ENCODE measurements at regions not wholly inside any gene's neighbourhood (a gene's known extent, or its start where the extent isn't known, plus 50 kb on each side); places are given as distances from the start of the nearest gene placed in this dataset.
"Not testable (repeated sequence)": the region's sequence is repeated elsewhere in the genome, so short reads cannot be mapped to it uniquely, and the experiment has no call there.

DNA sequence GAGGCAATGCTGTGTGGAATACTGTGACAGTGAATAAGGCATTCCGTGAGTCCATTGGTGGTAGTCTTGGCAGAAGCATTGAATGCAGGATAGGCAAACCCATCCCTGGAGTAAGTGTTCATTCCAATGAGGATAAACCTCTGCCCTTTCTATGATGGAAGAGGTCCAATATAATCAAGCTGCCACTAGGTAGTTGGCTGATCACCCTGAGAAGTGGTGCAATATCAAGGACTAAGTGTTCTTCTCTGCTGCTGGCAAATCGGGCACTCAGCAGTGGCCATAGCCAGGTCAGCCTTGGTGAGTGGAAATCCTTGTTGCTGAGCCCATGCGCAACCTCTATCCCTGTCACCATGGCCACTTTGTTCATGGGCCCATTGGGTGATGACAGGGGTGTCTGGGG lies 70.1 kb downstream of the FBXO4 start:
- DNase-seq: no peak

DNA sequence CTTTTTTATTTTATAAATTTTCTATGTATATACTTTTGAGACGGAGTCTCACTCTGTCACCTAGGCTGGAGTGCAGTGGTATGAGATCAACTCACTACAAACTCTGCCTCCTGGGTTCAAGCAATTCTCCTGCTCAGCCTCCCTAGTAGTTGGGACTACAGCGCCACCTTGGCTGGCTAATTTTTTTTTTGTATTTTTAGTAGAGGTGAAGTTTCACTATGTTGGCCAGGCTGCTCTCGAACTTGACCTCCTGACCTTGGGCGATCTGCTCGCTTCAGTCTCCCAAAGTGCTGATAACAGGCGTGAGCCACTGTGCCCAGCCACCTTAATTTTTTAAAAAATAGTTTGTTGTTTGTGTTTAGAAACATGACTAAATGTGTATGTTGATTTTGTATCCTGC lies 76.6 kb downstream of the FBXO4 start:
- no peak for DNase-seq

DNA sequence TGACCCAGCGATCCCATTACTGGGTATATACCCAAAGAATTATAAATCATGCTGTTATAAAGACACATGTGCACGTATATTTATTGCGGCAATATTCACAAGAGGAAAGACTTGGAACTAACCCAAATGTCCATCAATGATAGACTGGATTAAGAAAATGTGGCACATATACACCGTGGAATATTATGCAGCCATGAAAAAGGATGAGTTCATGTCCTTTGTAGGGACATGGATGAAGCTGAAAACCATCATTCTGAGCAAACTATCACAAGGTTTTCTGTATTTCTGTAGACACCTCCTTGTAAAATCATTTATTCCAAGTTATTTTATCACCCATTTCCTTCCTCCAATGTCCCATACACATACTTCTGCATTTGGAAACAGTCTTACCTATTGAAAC lies 78.8 kb downstream of the FBXO4 start:
- not testable (repeated sequence) for DNase-seq

- DNase-seq: no peak
Measured at GRCh38 chr5:42005561-42006153, 80.6 kb downstream of the FBXO4 start.

- no peak for DNase-seq
Measured at GRCh38 chr5:42013561-42013960, 88.5 kb downstream of the FBXO4 start.

DNA sequence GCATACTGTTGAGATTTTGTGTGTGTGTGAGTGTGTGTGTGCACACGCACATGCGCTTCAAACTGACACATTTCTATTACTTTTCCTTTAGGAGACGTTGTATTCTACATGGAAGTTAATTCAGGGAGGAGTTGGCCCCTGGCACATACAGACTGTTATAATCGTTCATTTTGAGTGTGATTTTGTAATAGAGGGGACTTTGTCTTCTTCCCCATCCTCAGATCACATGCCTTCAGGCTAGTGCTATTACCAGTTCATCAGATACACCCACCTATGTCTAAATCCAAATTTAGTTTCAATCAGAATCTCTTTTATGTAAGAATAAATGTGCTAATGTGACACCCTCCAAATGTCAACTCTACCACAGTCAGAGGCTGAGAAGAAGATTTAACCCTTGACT lies 90.2 kb downstream of the FBXO4 start:
- no peak for DNase-seq

DNA sequence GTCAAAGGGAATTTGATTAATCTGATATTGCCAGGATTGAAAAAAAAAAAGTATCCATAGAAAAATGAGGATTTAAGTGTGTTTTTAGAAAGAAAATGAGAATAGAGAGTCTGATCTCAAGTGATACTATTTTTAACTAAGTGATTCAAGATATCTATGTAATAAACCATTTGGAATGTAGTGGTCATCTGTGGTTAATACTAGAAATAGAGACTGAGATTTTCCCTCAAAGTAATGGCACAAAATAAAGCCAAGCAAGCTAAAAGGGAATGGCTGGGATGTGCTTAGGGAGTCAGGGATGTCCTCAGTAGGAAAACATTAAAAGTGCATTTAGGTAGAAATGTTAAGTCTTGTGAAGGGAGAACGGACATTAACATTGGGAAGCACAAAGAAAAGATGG lies 90.6 kb downstream of the FBXO4 start:
- no peak for DNase-seq

DNA sequence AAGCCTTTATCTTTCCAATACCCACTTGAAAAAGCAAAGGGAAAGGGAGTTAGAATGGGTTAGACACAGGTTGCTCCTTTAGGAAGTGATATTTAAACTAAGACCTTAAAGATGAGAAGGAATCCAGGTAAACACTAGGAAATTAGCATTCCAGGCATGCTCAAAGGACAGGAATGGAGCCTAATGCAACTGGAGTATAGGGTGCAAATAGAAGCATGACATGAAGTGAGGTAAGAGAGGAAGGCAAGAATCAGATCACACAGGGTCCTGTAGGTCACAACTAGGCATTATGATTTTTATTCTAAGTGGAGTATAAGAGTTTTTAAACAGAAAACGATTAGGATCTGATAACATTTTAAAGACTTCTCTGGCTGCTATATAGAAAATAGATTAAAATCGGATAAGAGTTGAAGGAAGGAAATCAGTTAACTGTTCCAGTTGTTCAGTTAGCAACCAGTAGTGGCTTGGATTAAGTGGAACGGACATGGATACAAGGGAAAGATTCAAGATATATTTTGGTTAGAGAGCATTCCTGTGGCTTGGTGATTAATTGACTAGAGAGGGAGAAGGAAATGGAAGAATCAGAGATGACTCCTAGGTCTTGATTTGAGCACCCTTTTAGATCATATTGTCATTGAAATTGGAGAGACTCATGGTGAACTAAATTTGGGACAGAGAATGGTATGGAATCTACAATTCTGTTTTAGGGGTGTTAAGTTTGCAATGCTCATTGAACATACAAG lies 95.9 kb downstream of the FBXO4 start:
- no peak for DNase-seq

GRCh38 chr5:42021923-42022322 lies 96.8 kb downstream of the FBXO4 start:
- no peak for DNase-seq

GRCh38 chr5:42022383-42022972 lies 97.4 kb downstream of the FBXO4 start:
- no peak for DNase-seq

DNA sequence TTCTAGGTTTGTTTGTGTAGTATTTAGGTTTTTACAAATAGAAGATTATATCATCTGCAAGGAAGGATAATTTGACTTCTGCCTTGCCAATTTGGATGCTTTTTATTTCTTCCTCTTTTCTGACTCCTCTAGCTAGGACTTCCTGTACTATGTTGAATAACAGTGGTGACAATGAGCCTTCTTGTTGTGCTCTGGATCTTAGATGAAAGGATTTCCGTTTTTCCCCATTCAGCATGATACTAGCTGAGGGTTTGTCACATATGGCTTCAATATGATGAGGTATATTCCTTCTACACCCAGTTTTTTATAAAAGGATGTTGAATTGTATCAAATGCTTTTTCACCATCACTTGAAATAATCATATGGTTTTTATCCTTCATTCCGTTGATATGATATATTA lies 101.4 kb downstream of the FBXO4 start:
- no peak for DNase-seq

DNA sequence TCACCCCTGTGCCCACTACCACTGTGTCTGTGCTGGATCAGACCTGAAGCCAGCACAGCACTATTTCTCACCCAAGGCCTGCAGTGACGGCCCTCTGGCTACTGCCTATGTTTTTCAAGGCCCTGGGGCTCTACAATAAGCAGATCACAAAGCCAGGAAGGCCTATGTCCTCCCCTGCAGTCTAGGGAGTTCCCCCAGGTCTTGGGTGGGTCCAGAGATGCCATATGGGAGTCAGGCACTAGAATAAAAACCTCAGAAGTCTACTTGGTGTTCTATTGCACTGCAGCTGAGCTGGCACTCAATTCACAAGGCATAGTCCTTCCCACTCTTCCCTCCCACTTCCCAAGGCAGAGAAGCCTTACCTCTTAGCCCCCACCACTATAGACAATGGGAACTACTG lies 107.1 kb downstream of the FBXO4 start:
- no peak for DNase-seq

DNA sequence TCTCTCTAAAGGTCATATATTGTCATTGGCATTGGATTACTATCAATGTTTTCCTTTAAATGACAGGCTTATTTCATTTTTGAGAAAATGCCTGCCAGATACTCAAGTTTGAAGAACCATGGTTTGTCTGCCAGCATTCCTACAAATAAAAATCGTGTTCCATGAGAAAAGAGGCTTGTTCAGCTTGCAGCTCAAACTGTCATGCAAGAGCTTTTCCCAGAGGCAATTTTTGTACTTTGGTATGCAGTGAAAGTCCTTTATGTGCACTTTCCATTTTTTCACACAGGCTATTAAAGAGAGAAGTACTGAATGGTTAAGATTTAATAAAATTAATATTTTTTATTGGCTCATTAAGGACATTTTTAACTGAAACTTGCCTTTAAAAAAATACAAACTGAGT lies 110.4 kb downstream of the FBXO4 start:
- no peak for DNase-seq

DNA sequence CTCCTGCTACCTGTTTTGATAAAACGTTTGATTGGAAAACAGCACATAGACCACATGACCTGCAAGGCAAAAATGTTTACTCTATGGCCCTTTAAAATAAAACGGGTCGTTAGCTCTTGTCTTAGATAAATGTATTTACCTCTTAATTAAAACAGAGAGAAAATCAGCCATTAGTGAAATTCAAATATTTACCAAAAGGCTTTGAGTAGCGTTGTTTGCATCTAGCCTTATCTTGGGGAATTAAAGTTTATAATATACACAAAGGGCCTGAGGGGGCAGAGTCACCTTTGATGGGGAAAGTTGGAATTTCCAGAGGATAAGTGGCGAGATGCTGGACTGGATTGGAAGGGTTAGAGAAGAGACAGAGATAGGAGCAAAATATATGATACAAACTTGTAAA lies 111.3 kb downstream of the FBXO4 start:
- DNase-seq: no peak

GRCh38 chr5:42037379-42037932 lies 112.4 kb downstream of the FBXO4 start:
- no peak for DNase-seq

- DNase-seq: no peak
Measured at GRCh38 chr5:42043400-42043799, 118.3 kb downstream of the FBXO4 start.

GRCh38 chr5:42057254-42057690 lies 132.2 kb downstream of the FBXO4 start:
- DNase-seq: peak; percentile 57

DNA sequence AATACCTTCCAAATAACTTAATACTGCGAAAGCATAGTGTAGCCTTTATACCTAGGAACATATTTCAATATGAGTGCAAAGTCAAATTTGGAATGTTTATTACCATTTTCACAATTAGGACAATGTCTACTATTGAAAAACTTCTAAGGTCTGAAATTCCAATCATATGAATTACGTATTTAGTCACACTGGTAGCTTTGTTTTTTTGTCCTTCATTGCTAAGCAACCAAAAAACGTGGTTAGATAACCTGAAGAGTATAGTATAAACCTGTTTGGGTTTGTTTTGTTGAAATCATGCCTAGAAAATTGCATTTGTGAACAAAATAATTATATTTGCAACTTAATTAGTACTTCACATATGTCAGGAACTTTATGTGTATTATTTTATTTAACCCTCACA lies 134.2 kb downstream of the FBXO4 start:
- no peak for DNase-seq

- no peak for DNase-seq
Measured at GRCh38 chr5:42059778-42060464, 134.8 kb downstream of the FBXO4 start.

GRCh38 chr5:42061121-42061520 lies 136.0 kb downstream of the FBXO4 start:
- no peak for DNase-seq

GRCh38 chr5:42064821-42065220 lies 139.7 kb downstream of the FBXO4 start:
- no peak for DNase-seq

GRCh38 chr5:42066131-42066530 lies 141.1 kb downstream of the FBXO4 start:
- DNase-seq: no peak

DNA sequence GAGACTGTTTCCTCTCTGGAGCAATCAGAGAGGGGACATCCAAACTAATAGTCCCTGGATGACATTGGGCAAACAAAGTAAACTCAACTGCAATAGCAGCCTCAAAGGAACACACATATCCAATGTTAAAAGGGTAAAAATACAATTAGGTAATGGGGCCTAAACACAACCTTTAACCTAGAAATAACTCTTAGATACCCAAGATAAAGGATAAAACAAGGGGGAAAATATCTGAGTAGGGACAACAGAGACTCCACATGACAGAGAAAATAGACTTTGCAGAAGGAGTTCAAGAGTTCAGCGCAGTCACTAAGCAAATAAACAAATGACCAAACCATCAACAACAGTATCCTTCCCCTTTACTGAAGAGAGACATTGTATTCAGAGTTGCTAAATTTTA lies 149.3 kb downstream of the FBXO4 start:
- DNase-seq: no peak

- no peak for DNase-seq
Measured at GRCh38 chr5:42089705-42090104, 164.6 kb downstream of the FBXO4 start.
